ENCODE measurements at regions not wholly inside any gene's neighbourhood (a gene's known extent, or its start where the extent isn't known, plus 50 kb on each side); places are given as distances from the start of the nearest gene placed in this dataset.

GRCh38 chr20:47929368-47930115 is 144.3 kb upstream of the SULF2 start:
- TF ChIP-seq, protein P1, sequence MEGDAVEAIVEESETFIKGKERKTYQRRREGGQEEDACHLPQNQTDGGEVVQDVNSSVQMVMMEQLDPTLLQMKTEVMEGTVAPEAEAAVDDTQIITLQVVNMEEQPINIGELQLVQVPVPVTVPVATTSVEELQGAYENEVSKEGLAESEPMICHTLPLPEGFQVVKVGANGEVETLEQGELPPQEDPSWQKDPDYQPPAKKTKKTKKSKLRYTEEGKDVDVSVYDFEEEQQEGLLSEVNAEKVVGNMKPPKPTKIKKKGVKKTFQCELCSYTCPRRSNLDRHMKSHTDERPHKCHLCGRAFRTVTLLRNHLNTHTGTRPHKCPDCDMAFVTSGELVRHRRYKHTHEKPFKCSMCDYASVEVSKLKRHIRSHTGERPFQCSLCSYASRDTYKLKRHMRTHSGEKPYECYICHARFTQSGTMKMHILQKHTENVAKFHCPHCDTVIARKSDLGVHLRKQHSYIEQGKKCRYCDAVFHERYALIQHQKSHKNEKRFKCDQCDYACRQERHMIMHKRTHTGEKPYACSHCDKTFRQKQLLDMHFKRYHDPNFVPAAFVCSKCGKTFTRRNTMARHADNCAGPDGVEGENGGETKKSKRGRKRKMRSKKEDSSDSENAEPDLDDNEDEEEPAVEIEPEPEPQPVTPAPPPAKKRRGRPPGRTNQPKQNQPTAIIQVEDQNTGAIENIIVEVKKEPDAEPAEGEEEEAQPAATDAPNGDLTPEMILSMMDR (IDR thresholded peaks at IDR 0.05) = no peak
- no peak for TF ChIP-seq POLR2A (IDR thresholded peaks at IDR 0.05)

Measured in esophagus squamous epithelium (tissue), 4 donors.